ENCODE measurements at regions not wholly inside any gene's neighbourhood (a gene's known extent, or its start where the extent isn't known, plus 50 kb on each side); places are given as distances from the start of the nearest gene placed in this dataset.

DNA sequence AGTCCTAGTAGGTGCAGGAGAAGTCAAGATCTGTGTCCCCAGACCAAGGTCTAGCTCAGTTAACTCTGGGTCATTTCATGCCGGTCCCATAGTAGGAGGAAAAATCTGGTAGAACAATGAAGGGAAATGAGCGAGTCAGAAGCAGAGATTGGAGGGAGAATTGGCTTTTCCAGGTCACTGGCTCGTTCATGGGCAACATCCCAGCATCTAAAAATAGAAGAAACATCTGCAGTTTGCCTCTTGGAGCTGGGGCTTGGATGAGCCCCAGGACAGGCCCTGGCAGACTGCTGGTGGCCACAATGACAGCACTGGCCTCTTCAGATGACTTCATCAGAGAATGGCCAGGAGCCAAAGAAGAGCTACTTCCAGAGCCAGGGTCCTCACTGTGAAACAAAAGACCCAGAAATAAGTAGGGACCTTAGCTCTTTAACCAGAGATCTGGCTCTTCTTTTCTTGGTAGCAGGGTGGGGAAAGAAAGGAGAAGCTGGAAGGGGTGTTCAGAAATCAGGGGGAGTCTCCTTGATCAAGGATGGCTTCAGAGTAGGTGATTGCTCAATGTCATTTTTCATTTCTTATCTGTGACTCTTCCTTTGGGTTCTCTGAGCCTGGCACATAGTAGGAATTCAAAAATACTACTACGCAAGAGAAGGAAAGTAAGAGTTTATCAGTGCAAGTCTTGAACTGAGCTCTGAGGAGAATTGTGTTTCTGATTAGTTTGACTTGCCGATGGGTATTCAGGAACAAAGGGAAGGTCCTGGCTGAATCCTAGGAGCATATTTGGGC is 102.6 kb downstream of the TMPRSS5 start:
- ATAC-seq (no peak), DNase-seq (ENCODE audit: low spot score) (no peak)
- TF ChIP-seq, protein P1, sequence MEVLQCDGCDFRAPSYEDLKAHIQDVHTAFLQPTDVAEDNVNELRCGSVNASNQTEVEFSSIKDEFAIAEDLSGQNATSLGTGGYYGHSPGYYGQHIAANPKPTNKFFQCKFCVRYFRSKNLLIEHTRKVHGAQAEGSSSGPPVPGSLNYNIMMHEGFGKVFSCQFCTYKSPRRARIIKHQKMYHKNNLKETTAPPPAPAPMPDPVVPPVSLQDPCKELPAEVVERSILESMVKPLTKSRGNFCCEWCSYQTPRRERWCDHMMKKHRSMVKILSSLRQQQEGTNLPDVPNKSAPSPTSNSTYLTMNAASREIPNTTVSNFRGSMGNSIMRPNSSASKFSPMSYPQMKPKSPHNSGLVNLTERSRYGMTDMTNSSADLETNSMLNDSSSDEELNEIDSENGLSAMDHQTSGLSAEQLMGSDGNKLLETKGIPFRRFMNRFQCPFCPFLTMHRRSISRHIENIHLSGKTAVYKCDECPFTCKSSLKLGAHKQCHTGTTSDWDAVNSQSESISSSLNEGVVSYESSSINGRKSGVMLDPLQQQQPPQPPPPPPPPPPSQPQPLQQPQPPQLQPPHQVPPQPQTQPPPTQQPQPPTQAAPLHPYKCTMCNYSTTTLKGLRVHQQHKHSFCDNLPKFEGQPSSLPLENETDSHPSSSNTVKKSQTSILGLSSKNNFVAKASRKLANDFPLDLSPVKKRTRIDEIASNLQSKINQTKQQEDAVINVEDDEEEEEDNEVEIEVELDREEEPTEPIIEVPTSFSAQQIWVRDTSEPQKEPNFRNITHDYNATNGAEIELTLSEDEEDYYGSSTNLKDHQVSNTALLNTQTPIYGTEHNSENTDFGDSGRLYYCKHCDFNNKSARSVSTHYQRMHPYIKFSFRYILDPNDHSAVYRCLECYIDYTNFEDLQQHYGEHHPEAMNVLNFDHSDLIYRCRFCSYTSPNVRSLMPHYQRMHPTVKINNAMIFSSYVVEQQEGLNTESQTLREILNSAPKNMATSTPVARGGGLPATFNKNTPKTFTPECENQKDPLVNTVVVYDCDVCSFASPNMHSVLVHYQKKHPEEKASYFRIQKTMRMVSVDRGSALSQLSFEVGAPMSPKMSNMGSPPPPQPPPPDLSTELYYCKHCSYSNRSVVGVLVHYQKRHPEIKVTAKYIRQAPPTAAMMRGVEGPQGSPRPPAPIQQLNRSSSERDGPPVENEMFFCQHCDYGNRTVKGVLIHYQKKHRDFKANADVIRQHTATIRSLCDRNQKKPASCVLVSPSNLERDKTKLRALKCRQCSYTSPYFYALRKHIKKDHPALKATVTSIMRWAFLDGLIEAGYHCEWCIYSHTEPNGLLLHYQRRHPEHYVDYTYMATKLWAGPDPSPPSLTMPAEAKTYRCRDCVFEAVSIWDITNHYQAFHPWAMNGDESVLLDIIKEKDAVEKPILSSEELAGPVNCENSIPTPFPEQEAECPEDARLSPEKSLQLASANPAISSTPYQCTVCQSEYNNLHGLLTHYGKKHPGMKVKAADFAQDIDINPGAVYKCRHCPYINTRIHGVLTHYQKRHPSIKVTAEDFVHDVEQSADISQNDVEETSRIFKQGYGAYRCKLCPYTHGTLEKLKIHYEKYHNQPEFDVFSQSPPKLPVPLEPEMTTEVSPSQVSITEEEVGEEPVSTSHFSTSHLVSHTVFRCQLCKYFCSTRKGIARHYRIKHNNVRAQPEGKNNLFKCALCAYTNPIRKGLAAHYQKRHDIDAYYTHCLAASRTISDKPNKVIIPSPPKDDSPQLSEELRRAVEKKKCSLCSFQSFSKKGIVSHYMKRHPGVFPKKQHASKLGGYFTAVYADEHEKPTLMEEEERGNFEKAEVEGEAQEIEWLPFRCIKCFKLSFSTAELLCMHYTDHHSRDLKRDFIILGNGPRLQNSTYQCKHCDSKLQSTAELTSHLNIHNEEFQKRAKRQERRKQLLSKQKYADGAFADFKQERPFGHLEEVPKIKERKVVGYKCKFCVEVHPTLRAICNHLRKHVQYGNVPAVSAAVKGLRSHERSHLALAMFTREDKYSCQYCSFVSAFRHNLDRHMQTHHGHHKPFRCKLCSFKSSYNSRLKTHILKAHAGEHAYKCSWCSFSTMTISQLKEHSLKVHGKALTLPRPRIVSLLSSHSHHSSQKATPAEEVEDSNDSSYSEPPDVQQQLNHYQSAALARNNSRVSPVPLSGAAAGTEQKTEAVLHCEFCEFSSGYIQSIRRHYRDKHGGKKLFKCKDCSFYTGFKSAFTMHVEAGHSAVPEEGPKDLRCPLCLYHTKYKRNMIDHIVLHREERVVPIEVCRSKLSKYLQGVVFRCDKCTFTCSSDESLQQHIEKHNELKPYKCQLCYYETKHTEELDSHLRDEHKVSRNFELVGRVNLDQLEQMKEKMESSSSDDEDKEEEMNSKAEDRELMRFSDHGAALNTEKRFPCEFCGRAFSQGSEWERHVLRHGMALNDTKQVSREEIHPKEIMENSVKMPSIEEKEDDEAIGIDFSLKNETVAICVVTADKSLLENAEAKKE (CRISPR knock-in tag; IDR thresholded peaks at IDR 0.05): no peak
- no peak for TF ChIP-seq ZNF114 (CRISPR knock-in tag; IDR thresholded peaks at IDR 0.05)
- TF ChIP-seq JUNB (IDR thresholded peaks at IDR 0.05; ENCODE audit: unreplicated experiment): no peak
- TF ChIP-seq ZNF331 (CRISPR knock-in tag; IDR thresholded peaks at IDR 0.05; ENCODE audit: low read depth): no peak
- TF ChIP-seq, protein P2, sequence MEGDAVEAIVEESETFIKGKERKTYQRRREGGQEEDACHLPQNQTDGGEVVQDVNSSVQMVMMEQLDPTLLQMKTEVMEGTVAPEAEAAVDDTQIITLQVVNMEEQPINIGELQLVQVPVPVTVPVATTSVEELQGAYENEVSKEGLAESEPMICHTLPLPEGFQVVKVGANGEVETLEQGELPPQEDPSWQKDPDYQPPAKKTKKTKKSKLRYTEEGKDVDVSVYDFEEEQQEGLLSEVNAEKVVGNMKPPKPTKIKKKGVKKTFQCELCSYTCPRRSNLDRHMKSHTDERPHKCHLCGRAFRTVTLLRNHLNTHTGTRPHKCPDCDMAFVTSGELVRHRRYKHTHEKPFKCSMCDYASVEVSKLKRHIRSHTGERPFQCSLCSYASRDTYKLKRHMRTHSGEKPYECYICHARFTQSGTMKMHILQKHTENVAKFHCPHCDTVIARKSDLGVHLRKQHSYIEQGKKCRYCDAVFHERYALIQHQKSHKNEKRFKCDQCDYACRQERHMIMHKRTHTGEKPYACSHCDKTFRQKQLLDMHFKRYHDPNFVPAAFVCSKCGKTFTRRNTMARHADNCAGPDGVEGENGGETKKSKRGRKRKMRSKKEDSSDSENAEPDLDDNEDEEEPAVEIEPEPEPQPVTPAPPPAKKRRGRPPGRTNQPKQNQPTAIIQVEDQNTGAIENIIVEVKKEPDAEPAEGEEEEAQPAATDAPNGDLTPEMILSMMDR (conservative IDR thresholded peaks at IDR 0.05; ENCODE audit: low read depth in 2 of 2): no peak
- TF ChIP-seq, protein P3, sequence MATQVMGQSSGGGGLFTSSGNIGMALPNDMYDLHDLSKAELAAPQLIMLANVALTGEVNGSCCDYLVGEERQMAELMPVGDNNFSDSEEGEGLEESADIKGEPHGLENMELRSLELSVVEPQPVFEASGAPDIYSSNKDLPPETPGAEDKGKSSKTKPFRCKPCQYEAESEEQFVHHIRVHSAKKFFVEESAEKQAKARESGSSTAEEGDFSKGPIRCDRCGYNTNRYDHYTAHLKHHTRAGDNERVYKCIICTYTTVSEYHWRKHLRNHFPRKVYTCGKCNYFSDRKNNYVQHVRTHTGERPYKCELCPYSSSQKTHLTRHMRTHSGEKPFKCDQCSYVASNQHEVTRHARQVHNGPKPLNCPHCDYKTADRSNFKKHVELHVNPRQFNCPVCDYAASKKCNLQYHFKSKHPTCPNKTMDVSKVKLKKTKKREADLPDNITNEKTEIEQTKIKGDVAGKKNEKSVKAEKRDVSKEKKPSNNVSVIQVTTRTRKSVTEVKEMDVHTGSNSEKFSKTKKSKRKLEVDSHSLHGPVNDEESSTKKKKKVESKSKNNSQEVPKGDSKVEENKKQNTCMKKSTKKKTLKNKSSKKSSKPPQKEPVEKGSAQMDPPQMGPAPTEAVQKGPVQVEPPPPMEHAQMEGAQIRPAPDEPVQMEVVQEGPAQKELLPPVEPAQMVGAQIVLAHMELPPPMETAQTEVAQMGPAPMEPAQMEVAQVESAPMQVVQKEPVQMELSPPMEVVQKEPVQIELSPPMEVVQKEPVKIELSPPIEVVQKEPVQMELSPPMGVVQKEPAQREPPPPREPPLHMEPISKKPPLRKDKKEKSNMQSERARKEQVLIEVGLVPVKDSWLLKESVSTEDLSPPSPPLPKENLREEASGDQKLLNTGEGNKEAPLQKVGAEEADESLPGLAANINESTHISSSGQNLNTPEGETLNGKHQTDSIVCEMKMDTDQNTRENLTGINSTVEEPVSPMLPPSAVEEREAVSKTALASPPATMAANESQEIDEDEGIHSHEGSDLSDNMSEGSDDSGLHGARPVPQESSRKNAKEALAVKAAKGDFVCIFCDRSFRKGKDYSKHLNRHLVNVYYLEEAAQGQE (IDR thresholded peaks at IDR 0.05; ENCODE audit: unreplicated experiment): no peak
- no peak for TF ChIP-seq POLR2AphosphoS5 (IDR thresholded peaks at IDR 0.05; ENCODE audit: low read depth)
- no peak for TF ChIP-seq EZH2phosphoT487 (IDR thresholded peaks at IDR 0.05; ENCODE audit: unreplicated experiment)
- TF ChIP-seq CREB1 (CRISPR knock-in tag; IDR thresholded peaks at IDR 0.05; ENCODE audit: low read depth): no peak
- TF ChIP-seq, protein P4, sequence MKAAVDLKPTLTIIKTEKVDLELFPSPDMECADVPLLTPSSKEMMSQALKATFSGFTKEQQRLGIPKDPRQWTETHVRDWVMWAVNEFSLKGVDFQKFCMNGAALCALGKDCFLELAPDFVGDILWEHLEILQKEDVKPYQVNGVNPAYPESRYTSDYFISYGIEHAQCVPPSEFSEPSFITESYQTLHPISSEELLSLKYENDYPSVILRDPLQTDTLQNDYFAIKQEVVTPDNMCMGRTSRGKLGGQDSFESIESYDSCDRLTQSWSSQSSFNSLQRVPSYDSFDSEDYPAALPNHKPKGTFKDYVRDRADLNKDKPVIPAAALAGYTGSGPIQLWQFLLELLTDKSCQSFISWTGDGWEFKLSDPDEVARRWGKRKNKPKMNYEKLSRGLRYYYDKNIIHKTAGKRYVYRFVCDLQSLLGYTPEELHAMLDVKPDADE (IDR thresholded peaks at IDR 0.05): no peak
- TF ChIP-seq NANOG (IDR thresholded peaks at IDR 0.05; ENCODE audit: borderline replicate concordance): no peak
- TF ChIP-seq STAT1 (IDR thresholded peaks at IDR 0.05; ENCODE audit: unreplicated experiment): no peak
- no peak for TF ChIP-seq EZH2 (IDR thresholded peaks at IDR 0.05; ENCODE audit: low read depth, unreplicated experiment)
- no peak overlapping the region for H3K4me3 ChIP-seq
- no peak overlapping the region for H3K27ac Mint-ChIP-seq
- no peak overlapping the region for H2AFZ ChIP-seq
- H3K4me3 Mint-ChIP-seq: no peak overlapping the region
- peaks cover 2% of the 10 kb centered on the region for H3K27me3 Mint-ChIP-seq (ENCODE audit: insufficient read depth, low read depth, poor library complexity)
- H3K4me1 ChIP-seq (ENCODE audit: insufficient read depth): no peaks in the 10 kb centered on the region
- H3K27ac ChIP-seq (ENCODE audit: low read depth): no peak overlapping the region
- no peak overlapping the region for H3K4me2 ChIP-seq
- 0 out of 3 replicates have a peak, but pooled peaks cover 3% of the 10 kb centered on the region for H3K4me1 Mint-ChIP-seq
- H3K36me3 Mint-ChIP-seq (ENCODE audit: low read depth): peaks cover 12% of the 10 kb centered on the region; the same call in 2 of the 3 replicates
- peaks cover 5% of the 10 kb centered on the region; the same call in 1 of the 2 replicates for H3K9me2 ChIP-seq (ENCODE audit: insufficient read depth)
- H4K20me1 ChIP-seq (replicated peaks; ENCODE audit: insufficient read depth): no peaks in the 10 kb centered on the region
- H3K9me3 Mint-ChIP-seq: peaks cover 16% of the 10 kb centered on the region
- no peaks in the 10 kb centered on the region for H3K36me3 ChIP-seq (ENCODE audit: insufficient read depth)
- H3K27me3 ChIP-seq (ENCODE audit: insufficient read depth): no peaks in the 10 kb centered on the region
- no peaks in the 10 kb centered on the region for H3F3A ChIP-seq (replicated peaks; ENCODE audit: low read depth)
- no peaks in the 10 kb centered on the region for H3K79me2 ChIP-seq (replicated peaks; ENCODE audit: insufficient read depth)
